ENCODE measurements at regions not wholly inside any gene's neighbourhood (a gene's known extent, or its start where the extent isn't known, plus 50 kb on each side); places are given as distances from the start of the nearest gene placed in this dataset.
A peak's percentile ranks its signal among the peaks of the same experiment; 100 is the strongest.
"Not testable (repeated sequence)": the region's sequence is repeated elsewhere in the genome, so short reads cannot be mapped to it uniquely, and the experiment has no call there.

DNA sequence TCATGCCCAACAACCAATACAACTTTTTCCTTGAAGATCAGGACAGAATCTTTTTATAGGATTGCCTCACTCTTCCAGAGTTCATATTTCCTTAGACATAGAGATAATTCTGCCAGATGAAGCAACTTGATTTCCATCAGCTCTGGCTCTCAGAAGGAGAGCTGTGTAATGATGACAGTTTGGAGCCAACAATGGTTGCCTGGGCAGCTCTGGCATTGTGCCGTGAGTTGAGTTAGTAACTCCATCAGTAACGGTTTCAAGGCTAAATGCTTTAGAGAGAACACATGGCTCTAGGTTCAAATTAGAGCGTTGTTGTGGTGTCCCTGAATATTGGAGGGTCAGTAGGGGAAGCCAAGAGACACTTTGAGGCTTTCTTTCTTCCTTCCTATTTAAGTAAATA lies 501.7 kb upstream of the SEL1L start:
- DNase-seq (ENCODE audit: low spot score): no peak

DNA sequence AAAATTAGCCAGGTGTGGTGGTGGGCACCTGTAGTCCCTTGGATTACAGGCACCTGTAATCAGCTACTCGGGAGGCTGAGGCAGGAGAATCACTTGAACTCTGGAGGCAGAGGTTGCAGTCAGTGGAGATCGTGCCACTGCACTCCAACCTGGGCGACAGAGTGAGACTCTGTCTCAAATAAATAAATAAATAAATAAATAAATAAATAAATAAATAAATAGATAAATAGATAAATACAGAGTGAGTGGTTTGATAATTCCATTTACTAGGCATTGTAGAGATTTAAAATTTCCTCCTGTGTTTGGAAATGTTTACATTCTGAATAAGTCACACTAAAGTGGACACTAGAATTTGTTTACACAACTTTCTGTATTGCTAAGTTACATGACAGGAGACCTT lies 504.4 kb upstream of the SEL1L start:
- DNase-seq (ENCODE audit: low spot score): not testable (repeated sequence)

DNA sequence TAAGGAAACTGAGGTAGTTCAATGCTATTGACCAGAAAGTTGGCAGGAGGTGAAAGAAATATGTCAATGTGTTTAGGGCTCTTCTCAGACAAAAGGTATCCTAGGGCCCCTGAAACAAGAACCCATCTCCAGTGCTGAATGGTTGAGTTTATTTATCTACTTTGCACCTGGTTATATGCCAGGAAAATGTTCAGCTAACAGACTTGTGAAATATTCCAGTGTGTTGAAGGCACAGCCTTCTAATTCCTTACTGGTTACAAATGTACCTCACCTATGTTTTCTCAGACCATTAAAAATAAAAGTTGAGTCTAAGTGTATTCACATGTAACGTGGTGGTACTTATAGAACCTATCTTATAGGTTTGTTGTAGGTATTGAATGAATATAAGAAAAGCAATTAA lies 511.7 kb upstream of the SEL1L start:
- no peak for DNase-seq (ENCODE audit: low spot score)

DNA sequence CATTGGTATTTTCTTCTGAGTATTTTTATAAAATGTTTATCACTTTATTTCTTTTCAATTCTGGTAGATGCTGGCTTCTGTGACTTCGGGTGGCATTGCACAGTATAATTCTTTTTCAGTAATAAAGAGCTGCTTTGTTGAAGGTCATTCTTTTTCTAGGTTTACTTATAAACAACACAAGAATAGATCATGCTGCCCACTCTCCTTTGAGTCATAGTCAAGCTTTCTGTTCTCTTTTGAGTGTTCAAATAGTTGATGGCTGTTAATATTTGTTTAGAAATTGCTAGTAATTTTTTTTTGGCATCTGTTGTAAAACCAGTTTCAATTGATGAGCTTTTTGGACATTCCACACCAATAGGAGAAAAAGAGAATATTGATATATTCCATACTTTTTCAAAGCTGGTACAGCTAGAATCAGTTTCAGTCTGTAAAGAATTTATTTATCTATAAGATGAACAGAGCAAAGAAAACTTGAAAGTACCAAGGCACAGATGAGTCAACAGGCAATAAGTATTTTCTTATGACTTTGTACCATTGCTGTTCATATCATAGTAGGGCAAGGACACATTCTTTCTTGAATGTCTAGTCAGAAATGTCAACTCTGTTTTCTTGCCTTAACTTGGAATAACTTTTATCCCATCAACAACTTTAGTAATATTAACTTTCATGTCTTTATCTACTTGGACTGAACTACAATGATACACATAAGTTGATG lies 513.0 kb upstream of the SEL1L start:
- DNase-seq (ENCODE audit: low spot score): no peak

DNA sequence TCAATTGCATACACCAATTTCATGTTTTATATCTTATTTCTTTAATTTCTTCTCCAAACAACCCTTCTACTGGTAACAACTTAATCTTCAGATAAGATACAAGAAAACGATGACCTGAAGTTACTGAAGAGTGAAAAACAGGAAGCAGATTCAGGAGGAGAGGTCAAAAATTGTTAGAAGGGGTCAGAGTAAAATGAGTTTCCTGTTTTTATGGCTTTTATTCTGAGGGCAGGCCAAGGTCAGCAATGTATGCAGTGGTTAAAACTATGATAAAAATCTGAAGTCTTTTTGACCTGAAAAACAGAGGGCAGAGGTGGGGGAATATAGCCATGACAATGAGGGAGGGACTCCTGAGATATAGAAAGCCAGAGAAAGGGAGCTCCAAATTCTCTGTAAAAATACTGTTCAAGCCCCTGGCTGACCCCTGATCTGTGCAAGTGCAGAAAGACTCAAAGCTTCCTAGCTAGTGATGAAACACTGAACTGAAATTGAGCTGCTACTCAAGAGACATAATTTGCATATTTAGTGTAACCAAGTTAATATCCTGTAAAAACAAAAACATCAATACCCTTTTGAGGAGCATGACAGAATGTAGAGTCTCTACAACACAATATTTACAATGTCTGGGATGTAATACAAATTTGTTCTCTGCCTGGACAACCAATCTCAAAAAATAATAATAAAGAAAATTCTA lies 514.3 kb upstream of the SEL1L start:
- no peak for DNase-seq (ENCODE audit: low spot score)

DNA sequence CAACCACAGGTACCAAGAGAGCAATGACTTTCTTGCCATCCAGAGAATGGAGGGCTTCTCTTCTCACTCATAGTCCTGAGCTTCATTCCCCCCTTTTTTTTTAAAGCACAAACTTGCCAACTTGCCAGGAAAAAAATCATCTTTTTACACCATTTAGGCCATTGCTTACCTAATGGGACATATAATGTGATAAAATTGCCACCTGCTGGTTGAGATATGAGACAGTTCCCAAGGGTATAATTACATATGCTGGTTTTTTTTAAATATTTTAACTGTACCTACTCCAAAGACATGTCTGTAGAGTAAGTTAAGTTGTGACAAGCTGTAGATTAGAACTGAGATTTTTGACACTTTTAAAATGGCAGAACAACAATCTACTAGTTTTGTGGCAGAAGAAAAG lies 519.1 kb upstream of the SEL1L start:
- DNase-seq (ENCODE audit: low spot score): no peak

DNA sequence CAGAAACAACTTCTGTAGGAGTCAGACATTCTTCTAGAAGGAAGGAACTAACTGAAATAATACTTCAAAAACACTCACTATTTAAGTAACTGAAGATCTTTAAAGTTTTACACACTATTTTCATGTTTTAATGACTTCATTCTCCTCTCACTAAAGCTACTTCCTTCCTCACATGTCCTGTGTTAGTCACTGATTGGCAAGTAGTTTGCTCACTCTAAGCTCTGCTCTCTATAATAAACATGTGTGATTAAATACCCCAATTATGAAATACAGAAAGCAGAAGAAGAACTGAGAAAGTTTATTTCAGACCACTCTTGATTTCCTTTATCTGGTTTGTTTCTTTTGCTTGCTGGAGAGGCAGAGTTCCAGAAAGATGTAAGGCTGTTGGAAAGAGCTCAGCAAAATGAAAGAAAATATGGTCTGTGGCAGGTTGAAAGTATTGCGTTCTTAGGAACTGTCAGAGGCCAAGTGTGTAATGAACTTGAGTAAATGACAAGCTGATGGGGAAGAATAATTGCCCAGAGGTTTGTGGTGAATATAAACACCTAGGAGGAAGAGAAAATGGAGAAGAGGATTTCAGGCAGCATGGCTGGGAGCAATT lies 522.0 kb upstream of the SEL1L start:
- no peak for DNase-seq (ENCODE audit: low spot score)

DNA sequence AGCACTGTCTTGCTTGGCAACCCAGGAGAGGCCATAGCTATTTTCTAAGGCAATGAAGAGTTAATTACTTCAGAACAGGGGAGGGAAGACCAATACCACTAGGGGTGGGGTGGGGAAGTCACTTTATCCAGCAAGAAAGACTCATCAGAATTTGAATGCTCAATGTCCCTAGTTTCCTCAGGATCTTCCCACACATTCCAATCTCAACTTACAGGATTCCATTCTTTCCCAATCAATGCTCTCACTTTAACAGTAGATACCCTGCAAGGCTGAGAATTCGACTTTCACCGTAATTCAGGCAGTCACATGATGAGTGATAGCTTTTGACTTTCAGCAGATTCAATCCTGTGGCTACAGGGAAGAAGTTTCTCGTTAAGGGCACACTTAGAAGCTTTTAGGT lies 526.6 kb upstream of the SEL1L start:
- DNase-seq (ENCODE audit: low spot score): no peak

DNA sequence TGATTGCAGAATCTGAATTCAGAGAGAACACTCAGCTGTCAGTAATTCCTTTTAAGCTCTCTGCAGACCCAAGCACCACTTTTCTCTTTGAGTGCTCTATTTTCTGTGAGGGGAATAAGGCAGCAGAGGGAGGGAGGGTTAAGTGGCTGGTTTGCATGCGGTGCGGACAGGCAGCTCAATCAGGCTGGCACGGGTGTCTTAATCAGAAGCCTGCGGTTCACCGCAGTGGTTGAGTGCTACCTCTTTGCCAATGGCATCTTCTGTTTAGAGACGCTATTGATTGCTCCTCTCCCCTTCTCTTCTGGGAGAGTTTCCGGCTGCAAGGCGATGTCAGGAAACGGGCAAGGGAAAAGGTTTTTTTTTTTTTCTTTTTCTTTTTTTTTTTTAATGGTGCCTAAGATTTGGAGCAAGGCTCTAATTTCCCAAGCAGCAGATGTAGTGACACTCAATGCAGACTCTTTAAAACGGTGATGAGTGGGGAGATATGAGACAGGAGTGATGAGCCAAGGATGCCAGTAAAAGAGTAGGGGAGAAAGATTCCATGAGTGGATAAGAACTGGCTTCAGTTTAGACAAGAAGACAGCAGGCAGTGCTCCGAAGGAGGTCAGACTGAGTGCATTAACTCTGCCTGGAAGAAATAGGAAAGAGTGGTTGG lies 533.7 kb upstream of the SEL1L start:
- DNase-seq (ENCODE audit: low spot score): peak; percentile 55

DNA sequence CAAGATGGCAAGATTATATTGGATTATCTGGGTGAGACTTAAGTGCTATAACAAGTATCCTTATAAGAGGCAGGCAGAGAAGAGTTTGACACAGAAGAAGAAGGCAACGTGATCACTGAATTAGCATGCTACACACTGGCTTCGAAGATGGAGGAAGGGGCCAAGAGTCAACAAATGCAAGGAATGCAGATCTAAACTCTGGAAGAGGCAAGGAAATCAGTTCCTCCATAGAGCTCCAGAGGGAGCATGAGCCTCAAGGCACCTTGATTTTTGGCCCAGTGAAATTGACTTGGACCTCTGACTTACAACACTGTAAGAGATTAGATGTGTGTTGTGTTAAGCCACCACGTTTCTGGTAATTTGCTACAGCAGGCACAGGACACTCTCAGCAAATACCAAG lies 536.4 kb upstream of the SEL1L start:
- no peak for DNase-seq (ENCODE audit: low spot score)

DNA sequence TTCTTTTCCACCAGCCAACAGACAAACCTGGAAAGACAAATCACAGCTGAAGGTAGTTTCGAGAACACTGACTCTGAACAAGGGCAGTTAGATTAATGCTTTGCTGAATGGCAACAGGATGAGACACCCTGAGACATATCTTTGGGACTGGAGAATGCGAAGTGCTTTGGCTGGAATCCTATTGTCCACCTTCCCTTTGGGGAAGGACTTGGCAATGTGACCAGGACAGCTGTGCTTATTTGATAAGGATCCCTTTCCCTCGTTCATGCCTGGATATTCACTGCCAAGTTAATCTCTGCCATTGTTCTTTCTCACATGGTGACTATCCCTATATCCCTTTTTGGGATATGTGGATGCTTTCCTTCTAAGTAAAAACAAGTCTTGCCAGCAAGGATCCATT lies 537.1 kb upstream of the SEL1L start:
- no peak for DNase-seq (ENCODE audit: low spot score)

DNA sequence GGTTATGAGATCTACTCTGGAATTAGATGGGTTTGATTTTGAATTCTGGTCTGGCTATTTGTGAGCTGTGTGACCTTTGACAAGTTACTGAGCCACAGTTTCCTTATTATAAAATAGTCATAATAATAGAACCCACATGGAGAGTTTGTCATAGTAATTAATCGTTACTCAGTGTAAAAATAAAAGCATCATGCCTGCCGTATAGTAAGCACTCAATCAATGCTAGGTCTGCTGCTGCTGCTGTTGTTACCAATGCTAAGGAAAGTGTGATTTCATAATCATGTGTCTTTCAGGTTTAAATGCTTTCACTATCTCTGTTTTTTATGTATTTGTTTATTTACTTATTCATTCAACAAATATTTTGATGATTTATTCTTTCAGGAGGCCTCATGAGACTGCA lies 539.9 kb upstream of the SEL1L start:
- DNase-seq (ENCODE audit: low spot score): no peak

DNA sequence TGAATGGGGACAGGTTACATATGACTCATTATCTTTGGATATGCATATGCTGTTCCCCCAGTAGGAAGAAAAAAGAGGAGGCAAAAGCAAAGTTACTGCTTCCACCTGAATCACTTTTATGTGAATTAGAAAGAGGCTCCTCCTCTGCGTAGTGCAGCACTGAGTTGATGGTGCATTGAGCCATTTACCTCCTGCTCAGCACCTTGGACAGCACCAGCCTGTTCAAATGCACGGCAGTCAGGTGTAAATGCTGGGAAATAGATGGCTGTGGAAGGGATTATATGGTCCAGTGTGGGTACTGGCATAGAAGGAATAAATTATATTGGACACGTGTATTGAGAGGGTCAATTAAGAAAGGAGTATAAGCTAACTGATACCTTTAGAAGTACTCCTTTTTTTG lies 541.9 kb upstream of the SEL1L start:
- peak; percentile 6 for DNase-seq (ENCODE audit: low spot score)

DNA sequence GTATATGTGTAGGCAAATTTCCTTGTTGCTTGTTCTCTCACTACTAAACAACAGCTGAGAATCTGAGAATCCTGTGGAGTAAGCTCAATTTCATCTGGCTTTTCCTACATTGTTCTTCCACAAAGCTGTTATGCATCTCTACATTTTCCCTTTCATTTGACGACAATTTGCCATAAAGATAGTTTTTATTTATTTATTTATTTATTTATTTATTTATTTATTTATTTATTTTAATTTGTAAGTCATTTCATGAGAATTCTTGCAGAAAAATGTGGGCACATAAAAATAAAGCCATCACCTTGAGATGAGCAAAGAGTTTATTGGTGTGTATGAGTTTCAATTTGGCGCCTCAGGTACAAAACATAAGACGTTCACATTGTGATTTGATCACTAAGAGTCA lies 545.9 kb upstream of the SEL1L start:
- DNase-seq (ENCODE audit: low spot score): no peak

DNA sequence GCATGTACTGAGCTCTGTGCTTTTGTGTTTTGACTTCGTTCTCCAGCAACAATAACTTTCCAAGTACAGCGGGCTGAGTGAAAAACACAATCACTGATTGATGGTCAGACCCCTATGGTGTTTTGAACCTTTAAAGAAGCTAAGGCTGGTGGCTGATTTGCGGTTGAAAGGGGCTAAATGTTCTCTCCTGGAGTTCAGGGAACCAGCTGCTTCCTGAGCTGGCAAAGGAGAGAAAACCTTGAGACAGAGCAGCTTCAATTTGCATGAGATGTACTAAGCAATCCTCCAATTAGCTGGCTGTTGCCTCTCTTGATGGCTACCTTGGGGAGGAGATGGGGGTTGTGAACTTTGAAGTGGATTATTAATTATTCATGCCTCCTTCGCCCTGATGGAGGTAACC lies 546.7 kb upstream of the SEL1L start:
- DNase-seq (ENCODE audit: low spot score): no peak

DNA sequence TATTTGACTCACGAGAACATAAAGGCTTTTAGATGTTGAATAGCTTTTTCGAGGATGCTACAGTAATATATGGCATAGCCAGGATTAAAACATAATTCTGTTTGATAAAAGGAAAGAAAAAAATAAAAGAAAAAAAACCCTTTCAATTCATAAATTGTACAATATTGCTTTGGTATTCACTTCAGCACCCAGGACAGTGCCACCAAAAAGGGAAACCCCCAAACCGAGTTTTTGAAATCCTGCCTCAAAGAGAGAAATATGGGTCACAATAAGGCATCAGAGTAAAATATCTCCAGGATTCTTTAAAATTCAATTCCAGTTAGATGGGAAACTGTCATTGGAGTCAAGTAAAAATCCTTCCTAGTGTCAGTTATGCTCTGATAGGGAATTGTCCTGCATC lies 551.2 kb upstream of the SEL1L start:
- DNase-seq (ENCODE audit: low spot score): no peak

DNA sequence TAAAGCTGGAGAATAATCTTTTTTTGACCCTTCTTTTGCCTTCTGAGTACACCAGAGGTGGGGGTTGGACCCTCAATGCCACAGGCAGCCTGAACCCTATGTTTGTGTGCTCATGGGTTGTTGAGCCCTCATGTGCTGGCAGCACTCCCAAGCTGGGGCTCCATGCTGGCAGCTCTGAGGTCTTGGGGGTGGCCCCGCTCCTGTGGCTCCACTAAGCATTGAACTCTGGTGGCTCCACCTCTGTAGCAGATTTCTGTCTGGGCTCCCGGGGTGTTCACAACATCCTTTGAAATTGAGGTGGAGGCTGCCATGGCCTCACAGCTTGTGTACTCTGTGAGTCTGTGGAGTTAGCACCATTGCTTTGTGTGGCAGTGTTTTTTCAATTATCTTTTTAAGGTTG lies 557.4 kb upstream of the SEL1L start:
- no peak for DNase-seq (ENCODE audit: low spot score)

DNA sequence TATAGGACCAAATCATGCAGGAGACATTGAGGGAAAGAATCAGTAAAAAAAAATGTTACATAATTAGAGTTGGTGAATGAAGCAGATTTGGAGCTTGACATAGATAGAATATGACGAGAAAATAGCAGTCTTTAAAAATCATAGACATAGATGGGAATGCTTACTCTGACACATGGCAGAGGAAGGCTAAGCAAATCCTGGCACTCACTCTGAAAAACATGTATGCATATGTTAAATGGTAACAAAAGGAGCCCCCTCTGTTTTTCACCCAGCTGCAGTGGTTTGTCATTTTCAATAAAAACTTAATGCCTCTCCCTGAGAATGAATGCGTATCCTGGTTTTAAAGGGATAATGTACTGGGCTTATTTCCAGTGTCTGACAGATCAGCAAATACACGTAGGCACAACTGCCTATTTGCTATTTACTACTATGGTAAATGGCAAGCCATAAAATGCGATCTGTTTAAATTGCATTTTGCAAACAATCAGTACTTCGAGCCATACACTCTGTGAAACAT lies 561.2 kb upstream of the SEL1L start:
- DNase-seq (ENCODE audit: low spot score): no peak

DNA sequence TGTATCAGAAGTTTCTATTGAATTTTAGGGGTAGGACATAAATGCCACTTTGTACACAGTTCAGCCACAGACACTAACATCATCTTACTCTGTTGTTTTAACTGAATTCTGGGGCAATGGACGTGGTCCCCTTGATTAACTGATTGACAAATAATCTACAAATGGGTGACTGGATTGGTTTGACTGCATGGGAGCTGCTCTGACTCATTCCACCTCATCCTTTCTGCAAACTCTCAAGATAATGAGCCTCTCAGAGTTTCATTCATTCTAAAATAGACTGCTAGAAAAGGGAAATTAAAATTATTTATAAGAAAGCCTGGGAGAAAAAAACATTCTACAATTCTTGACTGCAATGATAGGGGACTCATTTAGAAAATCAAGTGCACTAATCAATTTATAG lies 570.4 kb upstream of the SEL1L start:
- no peak for DNase-seq (ENCODE audit: low spot score)

DNA sequence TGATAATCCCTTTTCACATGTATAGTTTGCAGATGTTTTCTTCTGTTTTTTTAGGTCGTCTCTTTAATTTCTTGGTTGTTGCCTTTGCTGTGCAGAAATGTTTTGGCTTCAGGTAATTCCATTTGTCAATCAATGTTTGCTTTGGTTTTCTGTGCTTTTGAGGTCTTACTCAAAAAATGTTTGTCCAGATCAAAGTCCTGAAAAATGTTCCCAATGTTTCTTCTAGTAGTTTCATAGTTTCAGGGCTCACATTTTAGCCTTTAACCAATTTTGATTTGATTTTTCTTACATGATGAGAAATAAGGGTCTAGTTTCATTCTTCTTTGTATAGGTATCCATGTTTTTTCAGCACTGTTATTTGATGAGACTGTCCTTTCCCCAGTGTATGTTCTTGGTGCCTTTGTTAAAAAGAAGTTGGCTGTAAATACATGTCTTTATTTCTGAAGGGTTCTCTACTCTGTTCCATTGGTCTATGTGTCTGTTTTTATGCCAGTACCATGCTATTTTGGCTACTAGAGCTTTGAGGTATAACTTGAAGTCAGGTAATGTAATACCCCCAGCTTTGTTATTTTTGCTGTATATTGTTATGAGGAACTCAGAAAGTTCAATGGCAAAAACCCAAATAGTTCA lies 578.7 kb upstream of the SEL1L start:
- DNase-seq (ENCODE audit: low spot score): no peak

DNA sequence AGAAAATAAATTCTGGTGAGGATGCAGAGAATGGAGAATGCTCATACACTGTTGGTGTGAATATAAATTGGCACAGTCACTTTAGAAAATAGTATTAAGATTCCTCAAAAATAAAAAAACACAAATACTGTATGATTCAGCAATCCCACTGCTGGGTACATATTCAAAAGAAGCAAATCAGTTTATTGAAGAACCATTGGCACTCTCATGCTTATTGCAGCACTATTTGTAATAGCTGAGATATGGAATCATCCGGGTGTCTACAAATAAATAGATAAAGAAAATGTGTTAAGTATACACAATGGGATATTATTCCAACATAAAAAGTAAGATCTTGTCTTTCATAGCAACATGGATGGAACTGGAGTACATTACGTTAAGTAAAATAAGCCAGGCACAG lies 579.4 kb upstream of the SEL1L start:
- no peak for DNase-seq (ENCODE audit: low spot score)

DNA sequence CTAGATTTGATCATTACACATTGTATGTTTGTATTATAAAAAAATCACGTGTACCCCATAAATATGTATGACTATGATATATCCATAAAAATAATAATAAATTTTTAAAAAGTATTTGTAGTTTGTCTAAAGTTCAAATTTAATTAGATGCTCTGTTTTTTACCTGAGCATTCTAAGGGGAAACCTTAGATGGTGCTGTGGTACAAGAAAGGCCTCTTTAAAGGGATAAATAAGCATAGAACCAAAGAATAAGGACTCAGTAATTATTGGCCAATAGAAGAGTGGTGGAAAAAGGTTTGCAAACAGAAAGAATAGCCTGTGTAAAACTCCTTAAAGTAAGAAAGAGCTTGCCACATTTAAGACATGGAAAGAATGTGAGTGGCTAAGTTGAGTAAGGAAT lies 580.1 kb upstream of the SEL1L start:
- DNase-seq (ENCODE audit: low spot score): no peak

Measured in H4 (cell line).